OCI-LY3 (cell line): ENCODE measurements at regions not wholly inside any gene's neighbourhood (a gene's known extent, or its start where the extent isn't known, plus 50 kb on each side); places are given as distances from the start of the nearest gene placed in this dataset.

Experiments
- H2AFZ ChIP-seq: fragments of 200-600, 300-600 bp; shearing (Covaris generic); 2 replicates; pipeline ENCODE4 v1.6.0; 2014; ENCODE audit warnings: antibody characterized with exemption, low read depth, low read length
- H3K27ac ChIP-seq: fragments of 200-600, 300-600 bp; sonication (generic); 2 replicates; pipeline ENCODE4 v1.5.1; 2014; ENCODE audit warnings: mild to moderate bottlenecking, low read length, moderate library complexity, mixed read lengths
- H3K27me3 ChIP-seq: fragments of 200-600, 300-600 bp; sonication (generic); 2 replicates; pipeline ENCODE4 v1.6.1; 2014; ENCODE audit warnings: low read depth, low read length, mixed read lengths
- H3K36me3 ChIP-seq: fragments of 200-600, 300-600 bp; sonication (generic); replicated peaks from 2 replicates; pipeline ENCODE3; 2014; ENCODE audit warnings: low read depth, low read length, mixed read lengths
- H3K4me1 ChIP-seq: fragments of 300-600, 200-600 bp; sonication (generic); 2 replicates; pipeline ENCODE4 v1.6.1; 2014; ENCODE audit warnings: low read length, mixed read lengths
- H3K4me2 ChIP-seq: fragments of 200-600, 300-600 bp; sonication (generic); 2 replicates; pipeline ENCODE4 v1.6.1; 2014; ENCODE audit warnings: low read length, mixed read lengths
- H3K4me3 ChIP-seq: fragments of 300-600, 200-600 bp; sonication (generic); 2 replicates; pipeline ENCODE4 v1.5.1; 2014; ENCODE audit warnings: antibody characterized with exemption, mild to moderate bottlenecking, low read length, moderate library complexity
- H3K79me2 ChIP-seq: fragments of 300-600, 200-600 bp; shearing (Covaris generic); 2 replicates; pipeline ENCODE4 v1.6.1; 2014; ENCODE audit warnings: mild to moderate bottlenecking, low read length, mixed read lengths
- H3K9ac ChIP-seq: fragments of 300-600, 200-600 bp; shearing (Covaris generic); 2 replicates; pipeline ENCODE4 v1.6.0; 2014; ENCODE audit warnings: mild to moderate bottlenecking, low read length, moderate library complexity
- H3K9me3 ChIP-seq: fragments of 200-600, 300-600 bp; shearing (Covaris generic); 2 replicates; pipeline ENCODE4 v1.6.1; 2014; ENCODE audit warnings: low read length, mixed read lengths; ENCODE audit not compliant: insufficient read depth
- H4K20me1 ChIP-seq: fragments of 200-600, 300-600 bp; sonication (generic); 2 replicates; pipeline ENCODE4 v1.6.1; 2016; ENCODE audit warnings: low read length, mixed read lengths; ENCODE audit not compliant: insufficient read depth
- EZH2phosphoT487 ChIP-seq: fragments of 200-600 bp; shearing (Covaris generic); IDR thresholded peaks from 2 replicates; pipeline ENCODE4 v1.6.1; 2018; ENCODE audit warnings: antibody characterized with exemption, mixed run types, low read depth
- TF ChIP-seq, protein P1 (sequence below): fragments of 200-600, 300-600 bp; sonication (generic); IDR thresholded peaks from 2 replicates; pipeline ENCODE4 v1.5.1; 2014; ENCODE audit warnings: antibody characterized with exemption, low read length, low read depth

DNA sequence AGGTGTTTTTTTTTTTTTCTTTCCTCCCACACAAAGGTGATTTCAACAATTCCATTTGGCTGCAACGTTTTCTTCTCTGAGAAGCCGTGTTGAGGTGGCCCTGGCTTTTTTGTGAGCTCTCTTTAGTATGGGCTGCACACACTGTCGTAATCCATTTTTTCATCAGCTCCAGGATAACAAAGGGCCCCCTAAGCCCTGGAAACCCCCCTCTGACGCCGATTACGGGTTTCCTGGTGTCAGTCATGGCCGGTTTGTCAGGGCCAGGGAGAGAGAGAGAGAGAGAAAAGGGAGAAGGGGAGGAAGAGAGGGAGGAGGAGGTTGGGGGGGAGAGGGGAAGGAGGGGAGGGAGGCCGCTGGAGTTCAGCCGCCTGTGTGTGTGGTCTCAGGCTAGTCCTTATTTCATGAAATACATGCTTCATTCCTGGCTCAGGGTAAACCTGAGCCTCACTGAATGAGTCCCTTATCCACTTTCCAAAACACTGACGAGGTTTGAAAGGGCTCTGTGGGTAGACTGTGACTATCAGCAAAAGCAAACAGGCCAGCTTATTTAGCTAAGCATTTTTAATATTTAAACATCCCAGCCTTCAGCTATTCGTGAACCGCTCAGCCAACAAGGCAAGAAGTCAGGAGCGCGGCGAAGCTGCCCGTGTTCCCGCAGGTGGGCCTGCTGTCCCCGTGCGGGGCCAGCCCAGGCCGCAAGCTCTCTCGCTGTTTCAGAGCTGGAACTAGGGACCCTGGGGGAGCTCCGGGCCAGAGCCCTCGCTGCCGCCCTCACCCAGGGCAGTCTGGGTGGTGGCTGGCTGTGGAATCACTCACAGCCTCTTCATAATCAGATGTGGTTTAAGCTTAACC, 172.8 kb downstream of the ERCC6L2 start:
- Histone ChIP-seq H3K79me2 (no peaks in the 10 kb centered on the region), H3K4me2 (no peak overlapping the region), H3K36me3 (no peaks in the 10 kb centered on the region), H3K9me3 (no peaks in the 10 kb centered on the region), H3K27ac (no peak overlapping the region), H2AFZ (no peak overlapping the region), H3K4me3 (no peak overlapping the region), H3K4me1 (no peaks in the 10 kb centered on the region), H4K20me1 (no peaks in the 10 kb centered on the region), H3K27me3 (no peaks in the 10 kb centered on the region), H3K9ac (no peak overlapping the region)
- no peak for TF ChIP-seq EZH2phosphoT487
- TF ChIP-seq, protein P1, sequence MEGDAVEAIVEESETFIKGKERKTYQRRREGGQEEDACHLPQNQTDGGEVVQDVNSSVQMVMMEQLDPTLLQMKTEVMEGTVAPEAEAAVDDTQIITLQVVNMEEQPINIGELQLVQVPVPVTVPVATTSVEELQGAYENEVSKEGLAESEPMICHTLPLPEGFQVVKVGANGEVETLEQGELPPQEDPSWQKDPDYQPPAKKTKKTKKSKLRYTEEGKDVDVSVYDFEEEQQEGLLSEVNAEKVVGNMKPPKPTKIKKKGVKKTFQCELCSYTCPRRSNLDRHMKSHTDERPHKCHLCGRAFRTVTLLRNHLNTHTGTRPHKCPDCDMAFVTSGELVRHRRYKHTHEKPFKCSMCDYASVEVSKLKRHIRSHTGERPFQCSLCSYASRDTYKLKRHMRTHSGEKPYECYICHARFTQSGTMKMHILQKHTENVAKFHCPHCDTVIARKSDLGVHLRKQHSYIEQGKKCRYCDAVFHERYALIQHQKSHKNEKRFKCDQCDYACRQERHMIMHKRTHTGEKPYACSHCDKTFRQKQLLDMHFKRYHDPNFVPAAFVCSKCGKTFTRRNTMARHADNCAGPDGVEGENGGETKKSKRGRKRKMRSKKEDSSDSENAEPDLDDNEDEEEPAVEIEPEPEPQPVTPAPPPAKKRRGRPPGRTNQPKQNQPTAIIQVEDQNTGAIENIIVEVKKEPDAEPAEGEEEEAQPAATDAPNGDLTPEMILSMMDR: no peak

DNA sequence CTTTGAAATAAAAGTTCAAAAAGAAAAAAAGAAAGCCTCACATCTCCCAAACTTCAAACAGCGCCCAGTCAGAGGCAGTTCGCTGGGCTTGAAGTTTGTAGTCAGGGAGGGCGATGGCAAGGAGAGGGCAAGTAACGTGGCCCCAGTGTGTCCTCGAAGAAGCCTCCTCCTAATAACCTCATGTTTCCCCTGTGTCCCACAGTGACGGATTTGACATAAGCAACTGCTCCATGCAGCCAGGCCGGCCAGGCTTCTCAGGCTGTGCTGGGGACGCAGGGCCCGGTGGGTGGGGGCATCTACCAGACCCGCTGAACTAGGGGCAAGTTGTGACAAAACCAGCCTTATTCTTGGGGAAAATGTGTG, 172.2 kb downstream of the ERCC6L2 start:
- Histone ChIP-seq H3K4me2 (no peak overlapping the region), H3K36me3 (no peaks in the 10 kb centered on the region), H3K27me3 (no peaks in the 10 kb centered on the region), H3K27ac (no peak overlapping the region), H4K20me1 (no peaks in the 10 kb centered on the region), H2AFZ (no peak overlapping the region), H3K4me1 (no peaks in the 10 kb centered on the region), H3K4me3 (no peak overlapping the region), H3K9me3 (no peaks in the 10 kb centered on the region), H3K9ac (no peak overlapping the region), H3K79me2 (no peaks in the 10 kb centered on the region)
- TF ChIP-seq, protein P1: no peak
- TF ChIP-seq EZH2phosphoT487: no peak

DNA sequence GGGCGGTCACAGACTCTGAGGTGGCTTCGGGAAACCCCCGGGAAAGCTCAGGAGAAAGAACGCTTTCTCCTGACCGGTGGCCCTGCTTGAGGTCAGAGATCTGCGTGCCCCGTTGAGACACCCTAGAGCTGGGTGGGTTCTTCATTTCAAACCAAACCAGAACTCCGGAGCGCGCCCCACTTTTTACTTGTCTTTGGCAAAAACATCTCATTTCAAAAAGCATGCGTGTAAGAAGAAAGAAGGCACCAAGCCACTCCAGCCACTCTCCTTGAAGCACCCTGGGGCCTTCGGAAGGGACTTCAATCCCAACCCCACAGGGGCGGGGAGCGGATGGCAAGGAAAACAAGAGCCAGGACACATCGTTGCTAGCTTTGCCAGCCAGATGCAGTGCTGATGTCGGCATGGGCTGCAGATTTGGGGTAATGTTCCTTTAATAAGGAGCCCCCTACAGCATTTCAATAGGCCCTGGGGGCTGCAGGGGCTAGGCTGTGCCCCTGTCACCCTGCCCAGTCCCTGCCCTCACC, 171.7 kb downstream of the ERCC6L2 start:
- H3K9ac ChIP-seq: no peak overlapping the region
- H3K27ac ChIP-seq: no peak overlapping the region
- no peaks in the 10 kb centered on the region for H3K27me3 ChIP-seq
- H4K20me1 ChIP-seq: no peaks in the 10 kb centered on the region
- no peak for TF ChIP-seq EZH2phosphoT487
- TF ChIP-seq, protein P1: no peak
- H3K79me2 ChIP-seq: no peaks in the 10 kb centered on the region
- H3K36me3 ChIP-seq: no peaks in the 10 kb centered on the region
- H3K4me3 ChIP-seq: no peak overlapping the region
- no peak overlapping the region for H2AFZ ChIP-seq
- H3K4me2 ChIP-seq: no peak overlapping the region
- H3K9me3 ChIP-seq: no peaks in the 10 kb centered on the region
- no peaks in the 10 kb centered on the region for H3K4me1 ChIP-seq

DNA sequence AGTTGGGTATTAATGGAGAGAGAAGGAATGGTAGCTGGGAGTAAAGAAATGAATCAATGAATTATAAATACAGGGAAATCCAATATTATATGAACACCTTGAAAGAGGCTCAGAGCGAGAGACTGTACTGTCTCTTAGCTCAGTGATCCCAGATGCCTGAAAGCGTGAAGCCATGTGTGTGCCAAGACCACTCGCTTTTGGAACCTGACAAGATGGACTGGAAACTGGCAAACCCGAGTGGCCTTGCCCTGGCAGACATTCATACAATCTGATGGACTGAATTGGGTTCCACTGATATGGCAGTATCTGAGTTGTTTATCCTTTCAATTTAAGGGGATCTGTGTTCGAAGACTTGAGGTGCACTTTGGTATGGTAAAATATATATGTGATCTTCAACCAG, 170.3 kb downstream of the ERCC6L2 start:
- Histone ChIP-seq H3K9ac (no peak overlapping the region), H3K4me1 (no peaks in the 10 kb centered on the region), H3K27me3 (no peaks in the 10 kb centered on the region), H3K4me2 (no peak overlapping the region), H3K36me3 (no peaks in the 10 kb centered on the region), H3K79me2 (no peaks in the 10 kb centered on the region), H4K20me1 (no peaks in the 10 kb centered on the region), H3K4me3 (no peak overlapping the region), H3K27ac (no peak overlapping the region), H2AFZ (no peak overlapping the region), H3K9me3 (no peaks in the 10 kb centered on the region)
- TF ChIP-seq, protein P1: no peak
- TF ChIP-seq EZH2phosphoT487: no peak
